DMS153 treated with DMSO at 0.1 percent for 48 hours (cell line): ENCODE measurements at regions not wholly inside any gene's neighbourhood (a gene's known extent, or its start where the extent isn't known, plus 50 kb on each side); places are given as distances from the start of the nearest gene placed in this dataset.
"Not testable (repeated sequence)": the region's sequence is repeated elsewhere in the genome, so short reads cannot be mapped to it uniquely, and the experiment has no call there.

ENCODE experiments used
- DNase-seq: peaks from one replicate; lab custom pipeline; 2025; ENCODE audit not compliant: unreplicated experiment; lab: John Stamatoyannopoulos, UW

DNA sequence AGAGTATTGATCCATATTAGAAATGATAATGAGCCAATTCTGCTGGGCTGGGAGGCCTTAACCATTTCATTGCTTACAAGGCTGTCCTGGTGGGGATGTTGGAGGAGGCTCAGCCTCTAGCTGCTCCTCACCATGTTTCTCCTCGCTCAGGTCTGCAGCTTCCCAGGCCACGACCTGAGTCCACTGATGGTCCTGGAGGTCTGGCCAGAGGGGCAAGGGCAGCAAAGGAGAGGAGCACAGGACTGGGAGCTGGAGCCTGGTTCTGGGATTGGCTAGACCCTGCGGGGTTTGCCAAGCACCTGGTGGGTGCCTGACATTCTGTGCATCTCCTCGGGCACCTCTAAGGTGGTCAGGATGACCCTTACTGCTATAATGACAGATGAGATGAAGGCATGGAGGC lies 92.6 kb downstream of the KIF26A start:
- no peak for DNase-seq

- no peak for DNase-seq
Observed at GRCh38 chr14:104232070-104232484, 93.7 kb downstream of the KIF26A start.

DNA sequence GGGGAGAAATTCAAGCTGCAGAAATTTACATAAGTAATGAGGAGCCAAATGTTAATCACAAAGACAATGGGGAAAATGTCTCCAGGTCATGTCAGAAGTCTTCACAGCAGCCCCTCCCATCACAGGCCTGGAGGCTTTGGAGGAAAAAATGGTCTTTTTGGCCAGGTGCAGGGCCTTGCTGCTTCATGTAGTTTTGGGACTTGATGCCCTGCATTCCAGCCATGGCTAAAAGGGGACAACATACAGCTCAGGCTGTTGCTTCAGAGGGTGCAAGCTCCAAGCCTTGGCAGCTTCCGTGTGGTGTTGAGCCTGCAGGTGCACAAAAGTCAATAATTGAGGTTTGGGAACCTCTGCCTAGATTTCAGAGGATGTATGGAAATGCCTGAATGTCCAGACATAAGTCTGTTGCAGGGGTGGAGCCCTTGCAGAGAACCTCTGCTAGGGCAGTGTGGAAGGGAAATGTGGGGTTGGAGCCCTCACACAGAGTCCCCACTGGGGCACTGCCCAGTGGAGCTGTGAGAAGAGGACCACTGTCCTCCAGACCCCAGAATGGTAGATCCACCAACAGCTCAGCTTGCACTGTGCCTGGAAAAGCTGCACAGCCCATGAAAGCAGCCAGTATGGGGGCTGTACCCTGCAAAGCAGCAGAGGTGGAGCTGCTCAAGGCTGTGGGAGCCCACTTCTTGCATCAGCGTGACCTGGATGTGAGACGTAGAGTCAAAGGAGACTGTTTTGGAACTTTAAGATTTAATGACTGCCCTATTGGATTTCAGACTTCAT lies 95.8 kb downstream of the KIF26A start:
- DNase-seq, result not testable (repeated sequence)

GRCh38 chr14:104235686-104236085 lies 97.3 kb downstream of the KIF26A start:
- DNase-seq, result no peak

DNA sequence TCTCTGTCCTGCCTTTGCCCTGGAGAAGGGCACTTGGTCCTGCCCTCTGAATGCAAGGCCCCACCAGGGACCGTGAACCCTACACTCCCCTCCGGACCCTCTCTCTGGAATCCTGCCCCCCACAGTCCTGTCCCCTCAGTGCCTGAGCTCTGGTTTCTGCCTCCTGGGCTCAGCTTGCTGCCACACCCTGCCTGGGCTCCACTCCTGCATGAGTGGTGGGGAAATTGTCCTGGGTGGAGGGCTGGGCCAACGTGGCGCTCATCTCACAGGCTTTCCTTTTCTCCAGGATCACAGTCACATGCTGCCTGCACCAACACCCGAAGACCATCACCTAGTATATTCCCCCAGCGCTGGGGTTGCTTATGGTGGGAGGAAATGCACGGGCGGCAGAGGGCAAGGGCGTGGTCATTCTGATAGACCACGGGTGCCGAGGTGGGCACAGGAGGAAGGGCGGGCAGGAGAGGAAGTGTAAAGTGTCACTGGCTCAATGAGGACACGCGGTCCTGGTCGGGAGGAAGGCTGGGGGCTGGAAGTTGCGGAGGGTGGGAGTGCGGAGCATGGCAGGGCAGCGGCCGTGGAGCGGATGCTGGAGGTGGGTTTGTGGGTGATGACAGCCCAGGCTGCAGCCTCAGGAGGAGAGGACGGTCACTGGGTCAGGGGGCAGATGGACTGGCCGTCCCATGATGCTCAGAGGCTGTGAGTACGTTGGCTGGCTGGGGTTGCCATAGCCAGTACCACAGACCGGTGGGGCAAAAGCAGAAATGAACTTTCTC lies 99.5 kb downstream of the KIF26A start:
- DNase-seq, result no peak

DNA sequence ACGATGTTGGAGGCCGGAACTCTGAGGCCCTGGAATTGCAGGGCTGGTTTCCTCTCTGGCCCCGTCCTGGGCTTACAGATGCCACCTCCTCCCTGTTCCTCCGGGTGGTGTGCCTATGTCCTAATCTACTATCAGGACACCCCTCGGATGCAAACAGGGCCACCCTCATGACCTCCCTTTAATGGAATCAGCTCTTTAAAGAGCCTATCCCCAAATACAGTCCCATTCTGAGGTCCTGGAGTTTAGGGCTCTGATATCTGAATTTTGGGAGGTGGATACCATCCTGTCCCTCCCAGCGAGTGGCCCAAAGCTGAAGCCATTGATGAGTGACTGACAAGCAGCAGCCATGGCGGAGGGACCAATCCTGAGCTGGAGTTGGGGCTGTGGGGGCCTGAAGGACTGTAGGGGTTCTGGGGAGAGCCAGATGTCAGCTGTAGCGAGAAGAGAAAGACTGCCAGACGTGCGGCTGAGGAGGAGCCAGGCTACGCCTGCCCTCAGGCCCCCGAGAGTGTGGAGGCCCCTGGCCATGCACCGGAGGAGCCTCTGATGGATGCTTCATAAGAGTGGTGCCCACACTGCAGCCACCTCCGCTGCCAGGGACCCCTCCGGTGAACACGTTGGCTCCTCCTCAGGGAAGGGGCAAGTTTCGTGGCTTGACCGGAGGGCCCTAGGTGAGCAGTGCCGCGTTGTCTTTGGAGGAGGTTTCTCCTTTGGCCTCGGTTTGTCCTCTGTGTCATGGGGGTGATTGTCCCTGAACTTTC lies 100.2 kb downstream of the KIF26A start:
- DNase-seq, result no peak

DNA sequence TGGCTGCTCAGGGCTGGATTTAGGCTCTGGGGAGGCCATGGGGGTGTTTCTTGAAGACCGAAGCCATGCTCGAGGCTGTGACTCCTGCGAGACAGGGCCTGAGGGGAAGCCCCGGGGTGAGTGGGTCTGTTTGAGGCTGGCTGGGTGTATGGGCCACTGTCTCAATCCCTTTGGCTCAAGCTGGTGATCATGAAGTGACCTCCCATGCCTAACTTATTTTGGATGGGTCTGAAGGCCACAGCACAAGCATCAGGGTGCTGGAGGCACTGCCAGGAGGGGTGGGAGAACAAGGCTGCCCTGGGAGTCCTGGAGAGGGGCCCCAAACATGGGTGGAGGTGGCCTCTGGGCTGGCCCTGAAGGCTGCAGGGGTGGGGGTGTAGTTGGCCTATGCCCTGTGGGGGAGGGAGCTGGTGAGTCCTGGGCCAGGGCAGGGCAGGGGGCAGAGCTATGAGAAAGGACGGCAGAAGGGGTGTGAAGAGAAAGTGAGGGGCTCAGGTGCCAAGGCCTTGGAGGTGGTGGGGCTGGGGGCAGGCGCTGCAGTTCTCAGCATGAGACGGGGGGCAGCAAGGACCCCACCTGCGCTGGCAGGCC lies 100.9 kb downstream of the KIF26A start:
- no peak for DNase-seq

DNA sequence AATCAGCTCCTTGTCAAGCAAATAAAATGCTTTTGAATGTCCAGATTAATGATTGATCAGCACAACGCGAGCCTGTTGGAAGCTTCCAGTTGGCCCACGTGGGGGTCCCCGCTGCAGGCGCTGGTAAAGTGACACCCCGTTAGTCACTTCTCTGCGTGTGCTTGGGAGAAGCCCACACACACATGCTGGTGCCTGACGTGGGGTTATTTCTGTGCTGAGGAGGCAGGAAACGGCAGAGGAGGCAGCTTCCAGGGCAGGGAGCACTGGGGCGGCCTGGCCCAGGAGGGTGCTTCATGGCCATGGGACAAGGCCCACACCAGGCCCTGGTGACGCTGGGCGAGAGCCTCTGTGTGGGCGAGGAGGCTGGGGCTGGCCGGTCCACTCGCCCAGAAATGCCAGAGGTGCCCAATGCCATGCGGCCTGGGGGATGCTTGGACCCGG lies 101.5 kb downstream of the KIF26A start:
- no peak for DNase-seq

DNA sequence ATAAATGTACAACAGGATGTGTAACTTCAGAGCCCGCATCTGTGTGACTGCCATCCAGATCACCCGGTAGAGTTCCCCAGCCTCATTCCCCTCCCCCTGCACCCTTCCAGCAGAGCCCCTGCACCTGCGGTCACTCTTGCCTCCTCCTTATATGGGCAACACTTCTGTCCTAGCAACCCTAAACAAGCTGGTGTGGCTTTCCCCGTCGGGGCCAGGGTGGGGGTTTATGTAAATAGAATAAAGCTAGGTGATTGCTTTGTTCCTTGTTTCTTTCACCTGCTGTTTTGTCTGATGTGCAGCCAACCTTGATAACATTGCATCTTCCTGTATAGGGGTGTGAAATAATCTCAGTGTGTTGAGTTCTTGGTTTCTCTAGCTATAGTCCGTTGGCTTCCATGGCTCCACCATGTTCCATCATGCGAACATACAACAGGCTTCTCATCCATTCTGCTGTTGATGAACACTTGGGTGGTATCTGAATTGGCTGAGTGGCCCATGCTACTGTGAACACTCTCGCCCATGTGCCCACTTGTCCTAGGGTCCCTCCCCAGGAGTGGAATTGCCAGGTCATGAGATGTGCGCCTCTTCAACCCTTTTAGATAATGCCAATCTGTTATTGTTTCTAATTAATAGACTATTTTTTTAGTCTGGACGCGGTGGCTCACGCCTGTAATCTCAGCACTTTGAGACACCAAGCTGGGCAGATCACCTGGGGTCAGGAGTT lies 102.2 kb downstream of the KIF26A start:
- DNase-seq, result peak; percentile 1

DNA sequence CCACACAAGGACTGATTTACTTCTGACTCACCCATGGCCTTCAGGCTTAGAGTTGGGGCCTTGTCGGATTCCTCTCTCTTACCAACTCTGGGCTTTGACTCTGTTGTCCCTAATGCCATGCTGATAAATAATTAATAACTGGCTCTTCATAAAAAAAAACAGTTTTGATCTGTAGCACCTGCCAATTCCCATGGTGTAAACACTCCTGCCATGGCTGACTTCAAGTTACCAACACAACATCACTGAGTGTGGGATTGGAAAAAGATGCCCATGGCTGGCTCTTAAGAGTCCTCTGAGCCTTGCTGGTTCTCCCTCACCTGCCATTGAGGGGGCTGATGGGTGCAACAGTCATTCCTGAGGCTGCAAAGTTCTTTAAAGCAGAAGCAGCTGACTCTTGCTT lies 104.8 kb downstream of the KIF26A start:
- DNase-seq, result no peak

DNA sequence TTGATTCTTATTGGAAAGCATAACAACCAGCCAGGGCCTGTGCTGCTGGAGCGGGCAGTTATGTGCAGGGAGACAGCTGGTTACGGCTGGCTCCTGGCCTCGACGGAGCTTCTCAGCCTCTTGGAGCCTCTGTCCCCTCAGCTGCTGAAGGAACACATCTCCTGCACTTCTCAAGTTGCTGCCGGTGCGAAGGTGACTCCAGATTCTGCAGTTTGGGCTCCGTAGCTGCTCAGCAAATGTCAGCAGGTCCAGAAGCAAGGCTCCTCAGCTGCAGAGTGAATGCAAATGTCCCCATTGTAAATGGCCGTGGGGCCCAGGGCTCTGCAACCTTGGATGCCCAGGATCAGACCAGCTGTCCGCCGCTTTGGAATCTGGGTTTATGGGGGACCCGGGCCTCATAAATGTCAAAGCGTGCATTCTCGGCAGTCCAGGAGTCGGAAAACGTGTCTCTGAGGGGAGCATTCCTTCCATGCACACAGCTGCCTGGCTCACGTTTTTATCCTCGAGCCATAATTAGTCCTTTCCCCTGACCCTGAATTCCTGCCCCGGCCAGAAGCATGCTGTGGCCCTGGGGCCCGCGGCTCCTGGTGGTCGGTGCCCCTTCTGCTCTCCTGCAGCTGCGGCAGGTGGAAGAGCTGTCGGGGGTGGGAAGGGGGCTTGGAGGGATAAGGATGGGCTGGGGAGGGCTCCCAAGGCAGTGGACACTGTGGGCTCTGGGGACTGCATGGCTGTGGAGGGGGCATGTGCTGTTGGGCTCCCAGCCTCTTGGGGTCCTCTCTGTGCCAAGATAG lies 106.0 kb downstream of the KIF26A start:
- DNase-seq, result no peak

- DNase-seq, result no peak
Observed at GRCh38 chr14:104245075-104245474, 106.7 kb downstream of the KIF26A start.

DNA sequence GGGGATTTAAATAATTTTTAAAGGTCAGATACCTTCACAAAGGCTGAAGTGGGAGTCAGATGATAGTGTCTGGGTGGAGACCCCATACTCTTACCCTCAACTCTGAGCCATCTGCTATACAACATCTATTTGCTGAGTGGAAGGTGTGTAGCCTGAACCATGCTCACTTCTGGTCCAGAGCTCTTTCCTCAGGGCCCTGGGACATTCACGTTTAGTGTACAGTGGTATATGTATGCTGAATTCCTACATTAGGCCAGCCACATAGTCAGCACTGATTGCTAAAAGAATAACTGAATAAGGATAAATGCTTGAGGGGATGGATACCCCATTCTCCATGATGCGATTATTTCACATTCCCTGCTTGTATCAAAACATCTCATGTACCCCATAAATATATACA lies 107.3 kb downstream of the KIF26A start:
- DNase-seq, result no peak

DNA sequence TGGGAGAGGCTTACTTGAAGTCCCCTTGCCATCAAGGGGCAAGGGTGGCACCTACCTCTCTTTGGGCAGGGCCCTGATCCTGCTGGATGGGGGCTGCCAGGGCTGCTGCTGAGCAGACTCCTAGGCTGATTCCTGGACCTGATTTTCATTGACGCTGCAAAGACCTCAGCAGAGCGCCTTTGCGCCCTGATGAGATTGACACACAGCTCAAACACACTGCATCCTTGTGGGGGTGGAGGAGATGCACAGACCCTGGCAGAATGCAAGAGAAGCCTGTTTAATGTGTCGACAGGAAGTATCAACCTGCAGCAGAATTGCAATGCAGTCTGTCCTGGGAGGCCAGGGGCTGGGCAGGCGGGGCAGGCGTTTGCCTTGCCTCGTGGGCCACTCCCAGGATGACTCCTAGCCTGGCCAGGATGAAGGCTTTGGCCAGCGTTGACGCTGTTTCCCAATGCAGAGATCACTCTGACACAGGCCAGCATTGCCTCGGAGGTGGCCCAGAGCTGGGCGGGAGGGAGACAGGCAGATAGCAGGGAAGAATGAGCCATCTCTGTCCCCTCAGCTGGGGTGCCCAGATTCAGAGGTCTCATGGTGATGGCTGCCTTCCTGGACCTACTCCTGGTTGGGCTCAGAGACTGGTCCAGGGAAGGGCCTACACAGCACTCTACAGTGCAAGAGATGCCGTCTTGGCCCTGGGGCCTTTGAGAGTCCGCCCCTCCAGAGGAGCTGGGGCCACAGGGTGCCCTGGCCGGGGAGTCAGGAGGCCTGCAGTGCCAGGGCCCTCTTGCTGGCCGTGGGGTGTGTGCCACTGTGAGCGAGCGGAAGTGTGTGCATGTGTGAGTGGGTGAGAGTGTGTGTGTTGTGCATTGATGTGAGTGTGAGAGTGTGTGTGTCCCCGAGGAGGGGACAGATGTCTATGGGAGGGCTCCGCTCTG lies 108.3 kb downstream of the KIF26A start:
- DNase-seq, result no peak

GRCh38 chr14:104247336-104248202 lies 109.2 kb downstream of the KIF26A start:
- no peak for DNase-seq

- no peak for DNase-seq
Observed at GRCh38 chr14:104248203-104249055, 110.0 kb downstream of the KIF26A start.

- no peak for DNase-seq
Observed at GRCh38 chr14:104249089-104249488, 110.7 kb downstream of the KIF26A start.
